Activated naive CD8-positive, alpha-beta T cell (primary cell): ENCODE measurements at regions not wholly inside any gene's neighbourhood (a gene's known extent, or its start where the extent isn't known, plus 50 kb on each side); places are given as distances from the start of the nearest gene placed in this dataset.
"Not testable (repeated sequence)": the region's sequence is repeated elsewhere in the genome, so short reads cannot be mapped to it uniquely, and the experiment has no call there.

Source experiments
- H3K27ac Mint-ChIP-seq: one replicate; pipeline ENCODE4 v1.8.0; 2021; ENCODE audit warnings: mixed read lengths
- H3K27me3 Mint-ChIP-seq: one replicate; pipeline ENCODE4 v1.8.0; 2021; ENCODE audit warnings: mixed read lengths
- H3K36me3 Mint-ChIP-seq: one replicate; pipeline ENCODE4 v1.8.0; 2021; ENCODE audit warnings: mixed read lengths
- H3K4me1 Mint-ChIP-seq: one replicate; pipeline ENCODE4 v1.8.0; 2021; ENCODE audit warnings: low read depth, mixed read lengths
- H3K4me3 Mint-ChIP-seq: one replicate; pipeline ENCODE4 v1.8.0; 2021; ENCODE audit warnings: mild to moderate bottlenecking, mixed read lengths
- H3K9me3 Mint-ChIP-seq: one replicate; pipeline ENCODE4 v1.8.0; 2021; ENCODE audit warnings: low read depth, mixed read lengths

DNA sequence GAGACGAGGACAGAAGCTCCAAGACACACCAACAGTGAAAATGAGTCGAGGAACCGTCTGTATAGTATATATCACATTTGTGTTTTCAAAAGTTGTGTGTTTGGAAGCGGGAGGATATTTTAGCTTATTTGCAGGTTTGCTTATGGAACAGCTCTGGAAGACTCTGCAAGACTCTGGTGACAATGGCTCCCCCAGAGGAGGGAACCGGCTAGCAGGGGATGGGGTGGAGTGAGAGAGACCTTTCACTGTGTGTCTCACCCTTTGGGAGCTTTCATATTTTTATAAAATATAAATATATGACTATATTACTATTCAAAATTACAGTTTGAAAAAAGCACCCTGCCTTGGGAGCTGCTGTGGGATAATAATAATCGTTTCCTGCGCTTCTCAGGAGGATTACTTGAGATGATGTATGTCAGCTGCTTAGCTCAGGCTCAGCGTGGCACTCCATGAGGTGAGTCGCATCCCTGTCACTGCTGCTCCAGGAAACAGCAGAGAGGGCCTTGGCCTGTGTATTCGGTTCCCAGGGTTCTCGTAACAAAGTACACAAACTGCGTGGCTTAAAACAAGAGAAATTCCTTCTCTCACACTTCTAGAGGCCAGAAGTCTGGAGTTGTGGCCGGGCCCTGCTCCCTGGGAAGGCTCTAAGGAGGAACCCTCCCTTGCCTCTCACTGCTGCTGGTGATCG lies 183.9 kb downstream of the FAM43A start:
- Mint-ChIP-seq H3K27me3 (peaks cover 13% of the 10 kb centered on the region), H3K9me3 (no peaks in the 10 kb centered on the region), H3K4me1 (no peaks in the 10 kb centered on the region), H3K27ac (no peak overlapping the region), H3K36me3 (no peaks in the 10 kb centered on the region), H3K4me3 (no peak overlapping the region)

DNA sequence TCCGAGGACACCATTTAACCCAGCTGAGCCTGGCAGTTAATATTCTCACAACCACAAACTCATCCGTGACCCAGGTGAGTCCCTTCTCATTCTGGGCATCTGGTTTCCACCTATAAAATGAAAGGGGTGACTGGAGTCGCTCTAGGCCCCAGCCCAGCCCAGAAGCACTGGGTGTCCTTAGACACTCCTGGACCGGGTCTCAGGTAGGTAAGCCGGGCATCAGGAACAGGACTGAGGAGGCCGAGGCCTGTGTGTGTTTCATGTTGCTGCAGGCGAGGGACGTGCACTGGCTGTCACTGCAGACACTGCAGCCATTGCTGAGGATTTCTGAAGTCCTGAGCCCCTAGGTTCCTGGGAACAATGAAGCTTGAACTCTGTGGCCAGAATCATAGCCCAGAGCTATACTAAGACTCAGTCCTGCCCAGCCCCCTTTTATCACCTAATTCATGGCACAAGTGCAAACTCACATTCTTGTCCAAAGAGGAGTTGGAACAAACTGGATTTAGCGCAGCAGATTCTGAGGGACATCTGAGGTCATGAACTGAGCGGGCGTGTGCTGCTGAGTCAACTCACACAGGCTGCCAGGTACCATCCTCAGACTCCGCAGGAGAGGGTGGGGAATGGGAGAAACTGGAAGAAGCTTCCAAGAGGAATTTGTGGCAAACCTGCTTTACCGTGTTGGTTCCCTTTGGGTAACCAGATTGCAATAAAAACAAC lies 184.9 kb downstream of the FAM43A start:
- H3K4me1 Mint-ChIP-seq: no peaks in the 10 kb centered on the region
- no peak overlapping the region for H3K27ac Mint-ChIP-seq

DNA sequence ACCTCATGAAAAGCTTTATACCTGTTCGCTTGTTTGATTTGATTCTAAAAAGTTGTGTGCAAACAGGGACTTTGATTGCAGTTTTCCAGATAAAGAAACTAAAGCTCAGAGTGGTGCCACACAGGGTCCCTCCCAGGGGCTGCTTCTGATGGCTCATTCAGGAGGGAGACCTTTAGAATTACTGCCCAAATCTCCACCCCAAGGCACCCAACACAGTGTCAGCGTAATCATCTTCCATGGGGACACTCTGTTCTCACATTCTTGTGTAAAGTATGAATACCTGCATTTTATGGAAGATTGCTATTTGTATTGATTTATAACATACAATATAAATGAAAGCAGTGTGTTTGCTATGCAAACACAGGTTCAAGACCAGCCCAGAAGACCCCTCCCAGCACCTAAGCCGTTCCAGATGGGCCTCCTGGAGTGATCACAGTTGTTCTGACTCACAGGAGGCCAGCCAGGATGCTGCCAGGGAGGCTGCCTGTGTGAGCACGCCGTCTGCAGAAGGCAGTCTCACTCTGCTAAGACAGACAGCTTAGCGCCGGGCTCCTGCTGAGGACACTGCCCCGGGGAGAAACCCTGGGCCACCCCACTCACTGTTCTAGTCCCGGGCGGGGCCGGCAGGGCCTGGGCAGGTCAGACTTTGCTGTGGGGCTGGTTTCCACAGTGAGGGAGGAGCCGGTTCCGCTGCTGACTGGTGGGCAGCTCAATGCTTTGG lies 185.6 kb downstream of the FAM43A start:
- Mint-ChIP-seq H3K27ac (no peak overlapping the region), H3K9me3 (no peaks in the 10 kb centered on the region), H3K27me3 (peaks cover 15% of the 10 kb centered on the region), H3K4me3 (no peak overlapping the region), H3K36me3 (no peaks in the 10 kb centered on the region), H3K4me1 (no peaks in the 10 kb centered on the region)

More for the DNA sequence above, 184.9 kb downstream of the FAM43A start:
- no peaks in the 10 kb centered on the region for H3K36me3 Mint-ChIP-seq
- no peaks in the 10 kb centered on the region for H3K9me3 Mint-ChIP-seq
- H3K27me3 Mint-ChIP-seq: peaks cover 16% of the 10 kb centered on the region
- no peak overlapping the region for H3K4me3 Mint-ChIP-seq

DNA sequence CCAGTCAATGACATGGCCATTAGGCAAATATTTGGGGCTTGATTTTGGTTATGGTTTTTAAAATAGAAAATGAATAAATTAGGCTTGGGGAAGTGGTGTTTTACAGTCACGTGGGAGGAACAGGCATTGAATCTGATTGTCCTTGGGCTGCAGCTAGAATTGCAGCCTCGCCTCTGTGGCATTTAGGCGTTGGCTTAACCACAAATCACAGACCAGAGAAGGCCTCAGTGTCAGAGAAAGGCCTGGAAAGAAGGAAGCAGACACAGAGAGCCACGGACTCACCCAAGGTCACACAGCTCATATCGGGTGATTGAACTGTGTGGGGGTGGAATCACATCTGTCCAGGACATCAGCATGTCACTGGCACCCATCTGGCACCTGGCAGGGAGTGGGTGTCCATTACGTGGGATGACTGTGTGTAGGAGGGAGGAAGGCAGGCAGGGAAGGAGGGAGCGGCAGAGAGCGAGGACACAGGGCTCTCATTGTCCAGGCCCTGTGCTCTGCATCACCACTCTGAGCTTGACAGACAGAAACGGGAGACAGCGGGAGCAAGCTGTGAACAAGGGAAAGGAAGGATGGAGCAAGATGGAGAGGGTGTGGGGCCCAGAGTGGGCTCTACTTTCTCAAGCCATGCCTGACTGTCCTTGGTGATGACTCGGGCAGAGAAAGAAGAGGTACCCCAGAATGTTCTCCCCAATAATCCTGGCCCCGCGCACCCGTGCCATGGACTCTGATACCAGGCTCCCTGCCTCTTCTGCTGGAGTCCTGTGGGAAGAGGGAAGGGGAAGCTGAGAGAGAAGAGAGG lies 186.4 kb downstream of the FAM43A start:
- H3K4me3 Mint-ChIP-seq: no peak overlapping the region

DNA sequence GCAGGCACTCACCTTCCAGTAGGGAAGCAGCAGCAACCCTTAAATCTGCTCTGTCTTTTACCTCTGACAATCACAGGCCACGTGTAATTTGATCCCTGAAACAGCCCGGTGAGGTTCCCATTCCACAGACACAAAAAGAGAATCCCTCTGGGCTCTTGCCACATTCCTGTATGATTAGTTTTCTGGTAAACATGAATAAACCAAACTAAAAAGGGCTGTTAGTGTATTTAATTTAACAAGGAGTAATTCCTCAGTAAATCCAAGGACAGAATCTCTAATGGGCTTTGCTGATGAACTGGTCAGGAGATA lies 186.9 kb downstream of the FAM43A start:
- Mint-ChIP-seq H3K4me3 (no peak overlapping the region), H3K9me3 (no peaks in the 10 kb centered on the region), H3K27me3 (peaks cover 10% of the 10 kb centered on the region), H3K27ac (no peak overlapping the region), H3K36me3 (no peaks in the 10 kb centered on the region), H3K4me1 (no peaks in the 10 kb centered on the region)

More for the DNA sequence above, 186.4 kb downstream of the FAM43A start:
- Mint-ChIP-seq H3K4me1 (no peaks in the 10 kb centered on the region), H3K36me3 (no peaks in the 10 kb centered on the region), H3K27me3 (peaks cover 13% of the 10 kb centered on the region), H3K9me3 (no peaks in the 10 kb centered on the region), H3K27ac (no peak overlapping the region)

DNA sequence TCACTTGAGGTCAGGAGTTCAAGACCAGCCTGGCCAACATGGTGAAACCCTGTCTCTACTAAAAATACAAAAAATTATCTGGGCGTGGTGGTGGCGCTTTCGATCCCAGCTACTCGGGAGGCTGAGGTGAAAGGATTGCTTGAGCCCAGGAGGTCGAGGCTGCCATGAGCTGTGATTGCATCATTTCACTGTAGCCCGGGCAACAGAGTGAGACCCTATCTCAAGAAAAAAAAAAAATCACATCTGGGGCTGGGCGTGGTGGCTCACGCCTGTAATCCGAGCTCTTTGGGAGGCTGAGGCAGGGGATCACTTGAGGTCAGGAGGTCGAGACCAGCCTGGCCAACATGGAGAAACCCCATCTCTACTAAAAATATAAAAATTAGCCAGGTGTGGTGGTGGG lies 187.8 kb downstream of the FAM43A start:
- H3K27me3 Mint-ChIP-seq, H3K4me1 Mint-ChIP-seq, H3K9me3 Mint-ChIP-seq, H3K4me3 Mint-ChIP-seq, H3K27ac Mint-ChIP-seq, H3K36me3 Mint-ChIP-seq: not testable (repeated sequence)

DNA sequence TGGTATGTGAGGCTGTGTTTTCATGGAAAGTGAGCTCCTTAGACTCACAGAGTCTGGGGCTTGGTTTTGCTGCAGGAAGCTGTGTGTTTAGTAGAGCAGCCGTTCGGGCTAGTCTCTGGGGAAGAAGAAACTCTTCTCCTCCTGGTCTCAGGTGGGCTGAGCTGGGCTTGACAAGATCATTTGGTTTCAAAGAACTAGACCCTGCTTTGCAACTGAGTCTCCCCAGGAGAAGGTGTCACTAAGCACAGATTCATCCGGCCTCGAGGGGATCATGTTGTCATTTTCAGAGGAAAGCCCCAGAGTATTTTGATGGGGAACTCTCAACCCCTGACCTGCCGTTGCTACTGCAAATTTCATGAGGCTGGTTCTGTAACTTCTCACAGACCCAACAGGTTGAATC lies 188.5 kb downstream of the FAM43A start:
- H3K27me3 Mint-ChIP-seq: peaks cover 3% of the 10 kb centered on the region
- H3K4me3 Mint-ChIP-seq: no peak overlapping the region
- no peaks in the 10 kb centered on the region for H3K9me3 Mint-ChIP-seq
- H3K4me1 Mint-ChIP-seq: peaks cover 1% of the 10 kb centered on the region
- no peaks in the 10 kb centered on the region for H3K36me3 Mint-ChIP-seq
- no peak overlapping the region for H3K27ac Mint-ChIP-seq

DNA sequence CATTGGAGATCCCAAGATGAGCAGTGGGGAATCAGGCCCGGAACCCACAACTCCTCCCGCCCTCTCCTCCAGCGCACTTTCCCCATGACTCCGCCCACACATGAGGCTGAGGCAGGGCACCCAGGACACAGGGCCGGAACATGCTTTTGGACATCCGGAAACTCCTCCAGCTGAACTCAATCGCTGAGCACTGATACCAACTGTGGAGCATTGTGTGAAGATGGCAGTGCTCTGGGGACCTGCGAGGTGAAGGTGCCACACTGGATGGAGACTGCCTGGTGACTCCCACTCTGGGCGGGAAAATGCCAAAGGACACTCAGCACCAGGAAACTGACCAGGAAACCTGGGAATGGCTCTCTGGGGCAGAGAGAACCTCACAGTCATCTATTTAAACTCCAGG lies 189.1 kb downstream of the FAM43A start:
- Mint-ChIP-seq H3K36me3 (no peaks in the 10 kb centered on the region), H3K27me3 (peaks cover 3% of the 10 kb centered on the region), H3K9me3 (no peaks in the 10 kb centered on the region), H3K4me1 (peaks cover 6% of the 10 kb centered on the region), H3K27ac (no peak overlapping the region), H3K4me3 (no peak overlapping the region)

DNA sequence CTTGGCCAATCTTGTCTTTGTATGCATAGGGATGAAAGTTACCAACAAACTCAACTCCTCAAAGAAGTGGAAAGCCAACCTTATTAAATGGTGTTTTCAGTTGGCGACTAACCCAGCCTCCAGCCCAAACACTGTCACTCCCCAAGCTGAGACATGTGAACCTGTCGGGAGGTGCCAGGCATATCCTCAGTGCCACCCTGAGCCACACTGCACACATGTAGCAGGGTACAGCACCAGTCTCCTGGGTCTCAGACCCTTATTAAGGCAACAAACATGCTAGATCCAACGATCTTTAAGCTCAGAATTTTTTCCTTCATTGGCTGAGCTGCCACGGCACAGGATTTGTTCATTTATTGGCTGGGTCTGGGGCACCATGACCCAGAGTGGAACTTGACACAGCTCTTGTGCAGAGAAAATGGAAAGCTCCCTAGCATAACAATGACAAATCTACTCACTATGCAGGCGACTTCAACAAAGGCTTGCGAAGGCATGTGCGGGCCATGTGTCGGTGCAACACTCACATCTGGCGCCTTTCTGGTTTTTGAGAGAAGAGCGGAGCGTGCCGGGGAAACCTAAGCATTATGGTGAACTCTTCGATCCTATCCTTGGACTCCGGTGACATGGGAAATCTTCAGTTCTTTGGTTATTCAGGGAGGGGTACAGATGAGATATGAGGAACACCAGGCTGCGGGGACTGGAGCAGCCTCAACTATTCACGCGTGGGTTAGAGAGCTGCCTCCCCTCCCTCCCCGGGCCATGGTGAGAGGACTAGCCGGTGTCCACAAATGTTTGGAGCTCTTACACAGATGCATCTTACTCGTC lies 190.1 kb downstream of the FAM43A start:
- H3K4me3 Mint-ChIP-seq: no peak overlapping the region
- peaks cover 3% of the 10 kb centered on the region for H3K27me3 Mint-ChIP-seq
- H3K27ac Mint-ChIP-seq: no peak overlapping the region
- H3K9me3 Mint-ChIP-seq: no peaks in the 10 kb centered on the region
- peaks cover 10% of the 10 kb centered on the region for H3K4me1 Mint-ChIP-seq
- H3K36me3 Mint-ChIP-seq: no peaks in the 10 kb centered on the region

DNA sequence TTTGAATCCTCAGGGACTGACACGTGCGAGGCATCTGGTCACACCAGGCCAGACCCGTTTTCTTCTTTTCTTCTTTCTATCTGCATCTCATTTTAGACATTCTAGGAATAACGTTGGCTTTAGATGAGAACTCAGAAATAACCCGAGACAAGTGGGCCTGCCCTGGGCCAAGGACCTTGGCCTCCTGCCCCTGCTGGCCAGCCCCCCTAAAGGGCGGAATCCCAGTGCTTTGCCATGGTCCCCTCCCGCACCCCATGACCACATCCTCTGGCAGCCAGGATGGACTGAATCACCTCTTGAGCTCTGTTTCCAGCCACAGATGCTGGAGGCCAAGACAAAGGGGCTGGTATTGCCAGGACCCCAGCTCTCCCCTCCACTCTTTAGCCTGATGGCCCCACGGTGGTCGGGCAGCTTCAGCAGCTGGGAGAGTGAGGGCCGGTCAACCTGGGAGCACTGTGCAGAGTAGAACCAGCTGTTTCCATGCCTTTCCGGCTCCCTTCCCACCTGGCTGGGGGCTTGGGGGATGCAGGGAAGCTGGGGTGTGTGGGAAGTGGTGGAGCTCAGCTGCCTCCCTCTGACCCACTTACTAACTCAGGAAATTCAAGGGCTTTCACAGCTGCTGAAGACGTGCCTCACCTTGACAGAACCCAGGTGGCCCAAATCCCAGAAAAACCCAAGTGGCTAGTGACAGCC lies 190.9 kb downstream of the FAM43A start:
- Mint-ChIP-seq H3K27me3 (peaks cover 3% of the 10 kb centered on the region), H3K27ac (no peak overlapping the region), H3K36me3 (no peaks in the 10 kb centered on the region), H3K4me1 (peaks cover 10% of the 10 kb centered on the region), H3K4me3 (no peak overlapping the region), H3K9me3 (no peaks in the 10 kb centered on the region)

DNA sequence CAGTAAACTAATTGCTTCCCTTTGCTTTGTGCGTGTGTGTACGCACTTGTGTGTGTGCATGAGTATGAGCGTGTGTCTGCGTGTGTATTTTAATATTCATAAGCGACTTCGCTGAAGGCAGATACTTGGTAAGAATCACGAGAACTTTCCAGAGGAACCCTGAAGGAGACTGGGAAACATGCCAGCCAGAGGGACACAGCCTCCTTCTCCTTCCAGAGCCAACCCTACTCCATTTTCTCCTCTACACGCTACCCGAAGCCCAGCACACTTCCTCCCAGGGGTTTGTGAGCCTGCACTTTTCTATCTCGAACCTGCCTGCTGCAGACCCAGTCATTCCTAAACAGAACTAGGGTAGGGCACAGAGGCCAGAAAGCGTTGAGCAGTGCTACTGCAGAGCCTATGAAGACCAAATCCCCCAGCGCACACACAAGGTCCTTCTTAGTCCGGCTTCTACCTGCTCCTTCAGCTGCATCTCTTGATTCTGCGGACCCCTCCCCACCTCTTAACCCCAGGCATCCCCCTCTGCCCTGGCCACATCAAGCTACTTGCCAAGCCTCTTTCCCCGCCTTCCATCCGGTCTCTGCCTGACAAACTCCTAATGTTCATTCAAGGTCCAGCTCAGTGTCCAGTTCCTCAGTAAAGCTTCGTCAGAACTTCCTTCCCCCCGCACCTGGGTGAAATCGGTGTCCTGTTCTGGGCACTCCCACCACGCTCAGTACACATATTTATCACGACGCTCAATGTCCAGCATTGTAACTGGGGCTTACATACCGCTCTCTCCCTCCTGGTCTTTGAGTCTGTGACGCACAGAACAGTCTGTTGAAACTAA lies 191.8 kb downstream of the FAM43A start:
- H3K4me3 Mint-ChIP-seq: no peak overlapping the region
- H3K27me3 Mint-ChIP-seq: peaks cover 3% of the 10 kb centered on the region
- no peaks in the 10 kb centered on the region for H3K36me3 Mint-ChIP-seq
- H3K4me1 Mint-ChIP-seq: peaks cover 10% of the 10 kb centered on the region
- no peak overlapping the region for H3K27ac Mint-ChIP-seq
- H3K9me3 Mint-ChIP-seq: no peaks in the 10 kb centered on the region

DNA sequence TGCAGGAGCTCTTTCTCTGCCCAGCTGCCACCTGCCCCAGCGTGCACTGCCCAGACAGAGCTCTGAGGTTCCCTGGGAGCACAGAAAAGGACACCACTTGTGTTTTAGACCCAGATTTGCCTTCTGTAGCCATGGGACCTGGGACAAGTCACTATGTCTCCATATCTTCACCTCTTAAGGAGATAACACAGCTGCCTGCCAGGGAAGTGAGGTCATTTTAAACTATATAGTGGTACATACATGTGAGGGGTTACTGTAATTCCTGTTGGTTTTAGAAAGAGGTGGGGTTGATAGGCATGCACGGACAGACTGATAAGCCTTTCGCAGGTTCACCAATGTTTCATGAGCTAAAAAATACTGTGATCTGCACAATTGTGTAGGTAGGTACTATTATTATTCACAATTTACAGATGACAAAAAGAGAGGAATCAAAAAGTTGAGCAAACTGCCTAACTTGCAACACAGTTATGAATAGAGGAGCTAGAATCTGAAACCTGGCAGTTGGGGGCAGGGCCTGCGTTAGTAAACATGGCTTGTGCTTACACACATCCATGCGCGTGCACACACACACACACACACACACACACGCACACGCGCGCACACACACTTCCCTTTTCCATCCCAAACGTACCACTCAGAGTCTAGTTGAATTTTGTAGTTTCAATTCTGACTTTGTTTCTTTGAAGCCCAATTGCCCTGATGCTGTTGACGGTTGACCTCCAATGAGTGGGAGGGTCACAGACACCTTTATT lies 193.6 kb downstream of the FAM43A start:
- Mint-ChIP-seq H3K36me3 (no peaks in the 10 kb centered on the region), H3K9me3 (peaks cover 4% of the 10 kb centered on the region), H3K4me1 (peaks cover 10% of the 10 kb centered on the region), H3K4me3 (no peak overlapping the region), H3K27ac (no peak overlapping the region), H3K27me3 (peaks cover 3% of the 10 kb centered on the region)
